Neuronal stem cell (in vitro differentiated cells): ENCODE measurements at regions not wholly inside any gene's neighbourhood (a gene's known extent, or its start where the extent isn't known, plus 50 kb on each side); places are given as distances from the start of the nearest gene placed in this dataset.

ENCODE experiments used
- DNase-seq: peaks from one replicate; pipeline ENCODE4 v3.0.0-alpha.2; 2013; ENCODE audit warnings: low spot score
- H2AFZ ChIP-seq: one replicate; pipeline ENCODE4 v1.6.1; 2013; ENCODE audit warnings: mild to moderate bottlenecking, low read length, inconsistent platforms
- H2AK5ac ChIP-seq: 2 replicates; pipeline ENCODE4 v1.6.1; 2013; ENCODE audit warnings: low read depth, mild to moderate bottlenecking, inconsistent platforms, low read length, moderate library complexity, mixed read lengths
- H2BK120ac ChIP-seq: 2 replicates; pipeline ENCODE4 v1.6.1; 2013; ENCODE audit warnings: low read depth, mild to moderate bottlenecking, inconsistent platforms, low read length, moderate library complexity, mixed read lengths
- H2BK12ac ChIP-seq: one replicate; pipeline ENCODE4 v1.6.1; 2013; ENCODE audit warnings: low read length, inconsistent platforms
- H2BK15ac ChIP-seq: 2 replicates; pipeline ENCODE4 v1.6.1; 2013; ENCODE audit warnings: mild to moderate bottlenecking, low read length, inconsistent platforms, mixed read lengths
- H2BK5ac ChIP-seq: one replicate; pipeline ENCODE4 v1.6.1; 2013; ENCODE audit warnings: inconsistent platforms, mild to moderate bottlenecking, low read length, moderate library complexity
- H3K14ac ChIP-seq: one replicate; pipeline ENCODE4 v1.6.1; 2013; ENCODE audit warnings: low read length, inconsistent platforms
- H3K18ac ChIP-seq: 2 replicates; pipeline ENCODE4 v1.6.1; 2013; ENCODE audit warnings: low read length, inconsistent platforms
- H3K23ac ChIP-seq: 2 replicates; pipeline ENCODE4 v1.6.1; 2013; ENCODE audit warnings: low read depth, mild to moderate bottlenecking, mixed read lengths, low read length, inconsistent platforms; ENCODE audit not compliant: poor library complexity
- H3K27ac ChIP-seq: replicated peaks from 3 replicates; pipeline ENCODE4 v1.5.1; 2013; ENCODE audit warnings: low read length, inconsistent platforms
- H3K27me3 ChIP-seq, 3 experiments: 2 replicates each; pipeline ENCODE4 v1.6.1; 2013; ENCODE audit warnings: low read length in 3 of 3, mild to moderate bottlenecking in 2 of 3, inconsistent platforms in 1 of 3, low read depth in 1 of 3, mixed read lengths in 1 of 3, moderate library complexity in 1 of 3; ENCODE audit not compliant: control insufficient read depth in 3 of 3, insufficient read depth in 3 of 3
- H3K36me3 ChIP-seq, 2 donors: replicated peaks in 1 of 2; 2 replicates each; pipeline ENCODE4 v1.6.1; 2013; ENCODE audit warnings: low read length in 2 of 2; ENCODE audit not compliant: control insufficient read depth in 2 of 2, insufficient read depth in 2 of 2
- H3K4ac ChIP-seq: 2 replicates; pipeline ENCODE4 v1.6.1; 2013; ENCODE audit warnings: inconsistent platforms, mild to moderate bottlenecking, low read length, moderate library complexity
- H3K4me1 ChIP-seq, 2 donors: 1 replicate in 1 of 2; 2 replicates in 1 of 2; pipeline ENCODE4 v1.6.1; 2013; ENCODE audit warnings: low read length in 2 of 2, low read depth in 1 of 2; ENCODE audit not compliant: control insufficient read depth in 2 of 2, insufficient read depth in 1 of 2
- H3K4me2 ChIP-seq: one replicate; pipeline ENCODE4 v1.6.1; 2013; ENCODE audit warnings: mild to moderate bottlenecking, low read length, inconsistent platforms; ENCODE audit not compliant: insufficient read depth, poor library complexity, severe bottlenecking
- H3K4me3 ChIP-seq, 2 donors: 2 replicates each; pipeline ENCODE4 v1.5.1; 2013; ENCODE audit warnings: low read length in 2 of 2, mild to moderate bottlenecking in 2 of 2, inconsistent platforms in 1 of 2, moderate library complexity in 1 of 2
- H3K79me1 ChIP-seq: one replicate; pipeline ENCODE4 v1.6.1; 2013; ENCODE audit warnings: low read depth, mild to moderate bottlenecking, inconsistent platforms, low read length, moderate library complexity
- H3K9ac ChIP-seq: one replicate; pipeline ENCODE4 v1.6.1; 2013; ENCODE audit warnings: mild to moderate bottlenecking, low read depth, low read length, inconsistent platforms; ENCODE audit not compliant: poor library complexity
- H3K9me3 ChIP-seq, 2 donors: replicated peaks in 1 of 2; 2 replicates each; pipeline versions ENCODE3 to v1.6.1; 2013; ENCODE audit warnings: low read length in 2 of 2, mild to moderate bottlenecking in 2 of 2, inconsistent platforms in 1 of 2, low read depth in 1 of 2, mixed read lengths in 1 of 2, moderate library complexity in 1 of 2; ENCODE audit not compliant: control insufficient read depth in 2 of 2, insufficient read depth in 1 of 2
- H4K8ac ChIP-seq: one replicate; pipeline ENCODE4 v1.6.1; 2013; ENCODE audit warnings: low read depth, mild to moderate bottlenecking, inconsistent platforms, low read length, moderate library complexity
- H4K91ac ChIP-seq: one replicate; pipeline ENCODE4 v1.6.1; 2013; ENCODE audit warnings: low read length, low read depth, mild to moderate bottlenecking, inconsistent platforms; ENCODE audit not compliant: poor library complexity
- WGBS, 2 donors: extraction: QIAGEN DNeasy Blood & Tissue Kit; methylation state at CpG; one replicate each; pipeline ENCODE4 v1.1.7; 2013; ENCODE audit warnings: missing lambda C conversion rate in 2 of 2, mixed read lengths in 1 of 2; ENCODE audit not compliant: insufficient read length in 2 of 2, insufficient replicate concordance in 1 of 2; ENCODE audit errors: extremely low coverage in 2 of 2; 5-methylcytosine and 5-hydroxymethylcytosine counted together

- H3K4ac ChIP-seq: no peak overlapping the region
- H3K9ac ChIP-seq: no peak overlapping the region
- H4K8ac ChIP-seq: no peak overlapping the region
- H3K79me1 ChIP-seq: no peaks in the 10 kb centered on the region
- peaks cover 0 to 3% of the 10 kb centered on the region in 2 donors for H3K9me3 ChIP-seq
- H3K27ac ChIP-seq: no peak overlapping the region
- no CpG with 5 or more reads among the region's 4 CpGs for WGBS, 2 donors
- no peak overlapping the region for H2BK12ac ChIP-seq
- no peaks in the 10 kb centered on the region for H3K36me3 ChIP-seq
- no peak overlapping the region for H2BK120ac ChIP-seq
- H2BK15ac ChIP-seq: no peak overlapping the region
- peaks cover 0 to 2% of the 10 kb centered on the region in 2 donors for H3K4me1 ChIP-seq
- DNase-seq: no peak
- no peak overlapping the region for H2AFZ ChIP-seq
- H2BK5ac ChIP-seq: no peak overlapping the region
- no peak overlapping the region for H4K91ac ChIP-seq
- H3K23ac ChIP-seq: no peak overlapping the region
- no peak overlapping the region for H3K14ac ChIP-seq
- no peaks in the 10 kb centered on the region for H3K27me3 ChIP-seq
- H2AK5ac ChIP-seq: no peak overlapping the region
- no peak overlapping the region for H3K18ac ChIP-seq
- no peak overlapping the region for H3K4me3 ChIP-seq
- H3K4me2 ChIP-seq: no peak overlapping the region
These were observed 386.5 kb upstream of the ATP11B start for GRCh38 chr3:182406786-182407185.

DNA sequence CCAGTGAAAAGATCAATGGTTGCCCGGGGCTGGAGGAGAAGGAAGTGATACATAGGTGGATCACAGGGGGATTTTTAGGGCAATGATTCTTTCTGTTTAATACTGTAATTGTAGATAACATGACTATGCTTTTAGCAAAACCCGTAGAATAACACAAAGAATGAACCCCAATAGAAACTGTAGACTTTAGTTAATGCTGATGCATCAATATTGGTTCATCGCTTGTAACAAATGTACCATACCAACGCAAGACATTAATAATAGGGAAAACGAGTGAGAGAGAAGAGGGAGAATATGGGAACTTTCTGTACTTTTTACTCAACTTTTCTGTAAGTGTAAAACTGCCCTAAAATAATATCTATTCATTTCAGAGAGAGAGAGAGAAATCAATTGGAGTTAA lies 383.3 kb upstream of the ATP11B start:
- no CpG with 5 or more reads among the region's 5 CpGs for WGBS, 2 donors
- no peaks in the 10 kb centered on the region for H3K79me1 ChIP-seq
- H3K23ac ChIP-seq: no peak overlapping the region

DNA sequence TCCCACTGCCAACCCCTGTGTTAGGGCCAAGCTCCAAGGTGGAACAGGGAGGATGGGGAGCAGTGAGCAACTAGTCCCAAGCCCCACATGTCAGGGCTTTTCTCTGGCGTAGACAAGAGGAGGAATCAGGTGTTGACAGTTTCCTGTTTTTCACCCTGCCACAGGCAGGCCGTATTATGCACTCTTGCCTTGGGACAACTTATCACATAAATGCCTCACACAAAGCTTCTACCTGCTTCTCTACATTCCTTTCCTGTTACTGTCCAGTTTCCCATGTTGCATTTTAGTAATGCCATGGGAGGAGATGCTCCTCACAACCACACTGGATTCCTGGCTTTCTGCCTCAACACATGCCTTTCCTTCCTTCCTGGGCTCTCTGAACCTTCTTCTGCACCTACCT lies 381.2 kb upstream of the ATP11B start:
- no peak overlapping the region for H2AK5ac ChIP-seq
- H3K4me3 ChIP-seq: no peak overlapping the region
- peak overlapping the region; percentile 32 for H2AFZ ChIP-seq
- no peak overlapping the region for H3K27ac ChIP-seq
- H3K4me1 ChIP-seq: peaks cover 2% of the 10 kb centered on the region in 2 donors
- H2BK5ac ChIP-seq: no peak overlapping the region
- H3K79me1 ChIP-seq: no peaks in the 10 kb centered on the region
- H2BK12ac ChIP-seq: no peak overlapping the region
- H3K4ac ChIP-seq: no peak overlapping the region
- no peak overlapping the region for H4K8ac ChIP-seq
- no peak overlapping the region for H3K4me2 ChIP-seq
- WGBS, 2 donors: no CpG with 5 or more reads among the region's 2 CpGs
- DNase-seq: no peak
- H2BK15ac ChIP-seq: no peak overlapping the region
- no peaks in the 10 kb centered on the region for H3K9me3 ChIP-seq
- no peaks in the 10 kb centered on the region for H3K27me3 ChIP-seq
- H4K91ac ChIP-seq: no peak overlapping the region
- no peaks in the 10 kb centered on the region for H3K36me3 ChIP-seq
- no peak overlapping the region for H3K9ac ChIP-seq
- no peak overlapping the region for H3K14ac ChIP-seq
- H3K23ac ChIP-seq: no peak overlapping the region
- H3K18ac ChIP-seq: peak overlapping the region; percentile 15
- H2BK120ac ChIP-seq: no peak overlapping the region

More for the DNA sequence above, 383.3 kb upstream of the ATP11B start:
- Histone ChIP-seq H2BK120ac (no peak overlapping the region), H2AK5ac (no peak overlapping the region), H2BK12ac (no peak overlapping the region), H4K8ac (no peak overlapping the region), H3K27me3 (no peaks in the 10 kb centered on the region), H4K91ac (no peak overlapping the region), H3K9ac (no peak overlapping the region), H2BK15ac (no peak overlapping the region), H3K9me3 (no peaks in the 10 kb centered on the region), H3K27ac (no peak overlapping the region), H3K36me3 (no peaks in the 10 kb centered on the region), H3K4me2 (no peak overlapping the region), H3K4ac (no peak overlapping the region), H3K18ac (no peak overlapping the region), H3K14ac (no peak overlapping the region), H2BK5ac (no peak overlapping the region), H3K4me3 (no peak overlapping the region), H2AFZ (no peak overlapping the region), H3K4me1 (peaks cover 2 to 4% of the 10 kb centered on the region in 2 donors)
- DNase-seq: no peak

- Histone ChIP-seq H2BK15ac (no peak overlapping the region), H4K91ac (no peak overlapping the region), H2AFZ (no peak overlapping the region), H3K14ac (no peak overlapping the region), H3K4ac (no peak overlapping the region), H4K8ac (no peak overlapping the region), H3K9ac (no peak overlapping the region), H3K79me1 (no peaks in the 10 kb centered on the region), H3K23ac (no peak overlapping the region), H3K4me1 (peaks cover 2% of the 10 kb centered on the region in 2 donors), H3K4me2 (no peak overlapping the region), H2BK5ac (no peak overlapping the region), H3K36me3 (no peaks in the 10 kb centered on the region), H2BK120ac (no peak overlapping the region), H3K9me3 (no peaks in the 10 kb centered on the region), H2BK12ac (no peak overlapping the region), H3K27ac (no peak overlapping the region), H3K18ac (no peak overlapping the region), H2AK5ac (no peak overlapping the region), H3K27me3 (no peaks in the 10 kb centered on the region), H3K4me3 (no peak overlapping the region)
- DNase-seq: no peak
- WGBS, 2 donors: no CpG with 5 or more reads among the region's 1 CpG
These were observed 380.2 kb upstream of the ATP11B start for GRCh38 chr3:182413061-182413460.
